ENCODE measurements at regions not wholly inside any gene's neighbourhood (a gene's known extent, or its start where the extent isn't known, plus 50 kb on each side); places are given as distances from the start of the nearest gene placed in this dataset.

- TF ChIP-seq, protein P1, sequence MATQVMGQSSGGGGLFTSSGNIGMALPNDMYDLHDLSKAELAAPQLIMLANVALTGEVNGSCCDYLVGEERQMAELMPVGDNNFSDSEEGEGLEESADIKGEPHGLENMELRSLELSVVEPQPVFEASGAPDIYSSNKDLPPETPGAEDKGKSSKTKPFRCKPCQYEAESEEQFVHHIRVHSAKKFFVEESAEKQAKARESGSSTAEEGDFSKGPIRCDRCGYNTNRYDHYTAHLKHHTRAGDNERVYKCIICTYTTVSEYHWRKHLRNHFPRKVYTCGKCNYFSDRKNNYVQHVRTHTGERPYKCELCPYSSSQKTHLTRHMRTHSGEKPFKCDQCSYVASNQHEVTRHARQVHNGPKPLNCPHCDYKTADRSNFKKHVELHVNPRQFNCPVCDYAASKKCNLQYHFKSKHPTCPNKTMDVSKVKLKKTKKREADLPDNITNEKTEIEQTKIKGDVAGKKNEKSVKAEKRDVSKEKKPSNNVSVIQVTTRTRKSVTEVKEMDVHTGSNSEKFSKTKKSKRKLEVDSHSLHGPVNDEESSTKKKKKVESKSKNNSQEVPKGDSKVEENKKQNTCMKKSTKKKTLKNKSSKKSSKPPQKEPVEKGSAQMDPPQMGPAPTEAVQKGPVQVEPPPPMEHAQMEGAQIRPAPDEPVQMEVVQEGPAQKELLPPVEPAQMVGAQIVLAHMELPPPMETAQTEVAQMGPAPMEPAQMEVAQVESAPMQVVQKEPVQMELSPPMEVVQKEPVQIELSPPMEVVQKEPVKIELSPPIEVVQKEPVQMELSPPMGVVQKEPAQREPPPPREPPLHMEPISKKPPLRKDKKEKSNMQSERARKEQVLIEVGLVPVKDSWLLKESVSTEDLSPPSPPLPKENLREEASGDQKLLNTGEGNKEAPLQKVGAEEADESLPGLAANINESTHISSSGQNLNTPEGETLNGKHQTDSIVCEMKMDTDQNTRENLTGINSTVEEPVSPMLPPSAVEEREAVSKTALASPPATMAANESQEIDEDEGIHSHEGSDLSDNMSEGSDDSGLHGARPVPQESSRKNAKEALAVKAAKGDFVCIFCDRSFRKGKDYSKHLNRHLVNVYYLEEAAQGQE (IDR thresholded peaks at IDR 0.05; ENCODE audit: insufficient replicate concordance, low read depth) = no peak
- no peak for TF ChIP-seq POLR2AphosphoS5 (IDR thresholded peaks at IDR 0.05; ENCODE audit: low read depth)
- no peak for TF ChIP-seq CTCF (IDR thresholded peaks at IDR 0.05; ENCODE audit: insufficient read depth, low read length)
- no peak for TF ChIP-seq SPI1 (IDR thresholded peaks at IDR 0.05; ENCODE audit: borderline replicate concordance, low read depth)
- TF ChIP-seq GABPA (IDR thresholded peaks at IDR 0.05; ENCODE audit: low read depth) = no peak
These were observed 518.9 kb upstream of the NR5A2 start for GRCh38 chr1:199508653-199509052.

Measured in HL-60 (cell line).